NCI-H2107 (cell line): ENCODE measurements at regions not wholly inside any gene's neighbourhood (a gene's known extent, or its start where the extent isn't known, plus 50 kb on each side); places are given as distances from the start of the nearest gene placed in this dataset.

Experiments
- DNase-seq: peaks from one replicate; lab custom pipeline; 2025; lab: John Stamatoyannopoulos, UW

DNA sequence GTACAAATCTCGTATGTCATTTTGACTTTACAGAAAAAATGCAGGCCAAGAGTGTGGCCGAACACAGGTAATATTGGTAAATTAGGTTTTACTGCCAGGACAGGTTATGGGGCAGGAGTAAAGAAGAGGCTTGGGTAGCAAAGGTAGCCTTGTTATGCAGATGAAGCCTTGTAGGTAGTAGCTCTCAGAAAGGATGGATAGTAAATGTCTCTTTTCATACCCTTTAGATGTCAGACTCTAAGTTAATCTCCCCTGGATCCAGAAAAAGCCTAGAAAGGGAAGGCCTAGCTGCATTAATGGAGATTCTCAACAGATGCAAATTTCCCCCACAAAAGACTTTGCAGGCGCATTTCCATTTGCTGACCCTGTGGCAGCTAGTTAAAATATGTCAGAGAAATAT lies 1445.1 kb upstream of the CADM2 start:
- DNase-seq, result no peak

DNA sequence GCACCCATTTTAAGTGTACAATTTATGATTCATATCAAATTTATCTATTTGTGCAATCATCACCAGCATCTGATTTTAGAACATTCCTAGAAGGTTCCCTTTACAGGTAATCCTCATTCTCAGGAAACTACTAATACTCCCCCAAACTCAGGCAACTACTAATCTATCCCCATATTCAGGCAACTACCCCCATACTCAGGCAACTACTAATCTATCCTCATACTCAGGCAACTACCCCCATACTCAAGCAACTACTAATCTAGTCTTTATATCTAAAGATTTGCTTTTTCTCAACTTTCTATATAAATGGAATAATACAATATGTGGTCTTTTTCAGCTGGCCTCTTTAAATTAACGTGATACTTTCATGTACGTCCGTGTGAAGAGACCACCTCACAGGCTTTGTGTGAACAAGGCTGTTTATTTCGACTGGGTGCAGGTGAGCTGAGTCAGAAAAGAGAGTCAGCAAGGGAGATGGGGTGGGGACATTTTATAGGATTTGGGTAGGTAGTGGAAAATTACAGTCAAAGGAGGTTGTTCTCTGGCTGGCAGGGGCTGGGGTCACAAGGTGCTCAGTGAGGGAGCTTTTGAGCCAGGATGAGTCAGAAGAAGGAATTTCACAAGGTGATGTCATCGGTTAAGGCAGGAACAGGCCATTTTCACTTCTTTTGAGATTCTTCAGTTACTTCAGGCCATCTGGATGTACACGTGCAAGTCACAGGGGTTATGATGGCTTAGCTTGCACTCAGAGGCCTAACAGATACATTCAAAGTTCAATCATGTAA lies 1444.5 kb upstream of the CADM2 start:
- no peak for DNase-seq

DNA sequence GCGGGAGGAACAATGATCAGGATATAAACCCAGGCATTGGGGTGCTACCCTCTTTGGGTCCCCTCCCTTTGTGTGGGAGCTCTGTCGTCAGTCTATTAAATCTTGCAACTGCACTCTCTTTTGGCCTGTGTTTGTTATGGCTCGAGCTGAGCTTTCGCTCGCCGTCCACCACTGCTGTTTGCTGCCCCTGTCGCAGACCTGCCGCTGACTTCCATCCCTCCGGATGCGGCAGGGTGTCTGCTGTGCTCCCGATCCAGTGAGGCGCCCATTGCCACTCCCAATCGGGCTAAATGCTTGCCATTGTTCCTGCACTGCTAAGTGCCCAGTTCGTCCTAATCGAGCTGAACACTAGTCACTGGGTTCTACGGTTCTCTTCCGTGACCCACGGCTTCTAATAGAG lies 1443.7 kb upstream of the CADM2 start:
- DNase-seq, result no peak

DNA sequence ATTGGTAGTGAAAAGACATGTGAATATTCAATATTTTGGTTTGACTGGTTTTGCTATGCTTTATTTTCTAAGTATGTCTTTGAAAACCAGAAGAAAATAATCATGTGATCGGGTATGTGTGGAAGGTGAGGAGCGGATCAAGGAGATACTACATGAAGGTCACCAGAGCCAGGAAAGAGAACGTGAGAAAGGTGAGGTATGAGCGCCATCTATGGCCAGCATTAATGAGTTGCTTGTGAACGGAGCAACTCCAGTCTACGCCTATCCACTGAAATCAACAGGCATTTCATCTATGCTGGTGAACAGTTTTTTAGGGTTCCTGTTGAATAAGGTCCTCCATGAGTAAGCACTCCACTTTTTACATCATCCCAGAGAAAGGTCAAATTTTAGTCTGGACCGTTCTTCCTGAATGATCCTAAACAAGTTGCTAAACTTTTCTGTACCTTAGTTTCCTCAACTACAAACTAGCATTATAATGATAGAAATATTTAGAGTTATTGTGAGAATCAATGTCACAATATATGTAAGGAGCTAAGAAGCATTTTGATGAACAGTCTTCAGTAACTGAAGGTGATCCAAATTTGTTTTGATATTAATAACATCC lies 1435.2 kb upstream of the CADM2 start:
- peak; percentile 34 for DNase-seq

GRCh38 chr3:83524901-83525300 lies 1433.9 kb upstream of the CADM2 start:
- no peak for DNase-seq

- DNase-seq, result no peak
These were observed 1399.7 kb upstream of the CADM2 start for GRCh38 chr3:83559082-83559481.

DNA sequence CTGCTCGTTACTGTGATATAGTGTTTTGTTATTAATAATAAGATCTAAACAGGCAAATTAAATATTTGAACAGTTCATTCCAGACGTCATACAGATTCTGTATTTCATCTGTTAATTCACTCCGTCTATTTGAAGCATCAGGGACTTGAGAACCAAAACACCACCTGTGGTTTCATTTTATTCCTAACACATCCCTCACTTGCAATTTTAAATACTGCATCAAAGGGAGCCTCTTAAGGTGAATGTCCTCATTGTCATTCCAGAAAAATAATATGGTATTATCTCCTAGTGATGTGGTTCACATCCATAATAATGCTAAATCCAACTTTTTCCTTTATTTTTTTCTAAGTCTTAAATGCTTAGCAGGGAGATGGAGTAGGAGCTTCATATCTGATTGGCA lies 1390.9 kb upstream of the CADM2 start:
- peak; percentile 14 for DNase-seq

GRCh38 chr3:83581546-83581945 lies 1377.2 kb upstream of the CADM2 start:
- no peak for DNase-seq

DNA sequence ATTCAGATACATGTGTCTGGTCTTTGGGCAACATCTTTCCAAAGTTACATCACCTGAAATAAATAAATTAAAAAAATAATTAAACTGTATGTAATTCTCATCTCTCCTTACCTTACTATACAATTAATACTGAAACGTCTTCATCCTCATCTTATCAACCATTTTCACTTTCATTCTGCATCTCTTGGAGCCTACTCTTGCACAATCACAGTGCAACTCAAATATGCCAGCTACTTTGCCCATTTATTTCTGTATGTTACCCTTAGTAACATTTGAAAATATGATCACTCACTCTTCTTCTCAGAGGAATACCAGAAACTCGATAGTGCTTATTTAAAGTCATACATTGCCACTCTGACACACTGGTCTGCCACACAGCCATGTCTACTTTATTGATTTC lies 1357.1 kb upstream of the CADM2 start:
- no peak for DNase-seq

DNA sequence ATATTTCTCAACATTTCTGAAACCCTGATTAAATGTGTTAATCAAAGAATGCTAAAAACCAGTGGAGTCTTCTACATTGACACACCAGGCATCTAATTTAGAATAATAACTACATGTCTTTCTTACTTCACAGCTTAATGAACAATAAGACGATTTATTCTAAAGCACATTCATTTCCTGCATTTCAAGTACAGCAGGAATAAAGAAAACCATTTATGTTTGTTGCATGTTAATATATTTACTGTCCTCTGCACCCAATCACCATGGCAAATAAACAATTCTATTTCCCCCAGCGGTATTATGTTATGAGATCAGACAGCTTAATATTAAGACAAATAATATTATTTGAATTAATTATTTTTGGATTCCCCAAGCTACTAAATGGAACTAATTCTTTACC lies 1336.3 kb upstream of the CADM2 start:
- no peak for DNase-seq

- DNase-seq, result no peak
These were observed 1333.5 kb upstream of the CADM2 start for GRCh38 chr3:83625261-83625660.

GRCh38 chr3:83628471-83628870 lies 1330.3 kb upstream of the CADM2 start:
- DNase-seq, result no peak

- DNase-seq, result no peak
These were observed 1326.3 kb upstream of the CADM2 start for GRCh38 chr3:83632526-83632925.

DNA sequence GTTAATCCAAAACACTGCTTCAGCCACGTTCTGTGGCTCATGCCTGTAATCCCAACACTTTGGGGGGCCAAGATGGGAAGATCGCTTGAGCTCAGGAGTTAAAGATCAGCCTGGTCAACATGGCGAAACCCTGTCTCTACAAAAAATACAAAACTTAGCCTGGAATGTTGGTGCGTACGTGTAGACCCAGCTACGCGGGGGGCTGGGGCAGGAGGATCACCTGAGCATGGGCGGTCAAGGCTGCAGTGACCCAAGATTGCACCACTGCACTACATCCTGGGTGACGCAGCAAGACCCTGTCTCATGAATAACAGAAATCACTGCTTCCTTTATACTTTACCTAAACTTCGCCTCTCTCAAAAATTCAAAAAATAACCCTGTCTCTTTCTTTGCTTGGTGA lies 1325.0 kb upstream of the CADM2 start:
- no peak for DNase-seq

- no peak for DNase-seq
These were observed 1309.1 kb upstream of the CADM2 start for GRCh38 chr3:83649692-83650091.

DNA sequence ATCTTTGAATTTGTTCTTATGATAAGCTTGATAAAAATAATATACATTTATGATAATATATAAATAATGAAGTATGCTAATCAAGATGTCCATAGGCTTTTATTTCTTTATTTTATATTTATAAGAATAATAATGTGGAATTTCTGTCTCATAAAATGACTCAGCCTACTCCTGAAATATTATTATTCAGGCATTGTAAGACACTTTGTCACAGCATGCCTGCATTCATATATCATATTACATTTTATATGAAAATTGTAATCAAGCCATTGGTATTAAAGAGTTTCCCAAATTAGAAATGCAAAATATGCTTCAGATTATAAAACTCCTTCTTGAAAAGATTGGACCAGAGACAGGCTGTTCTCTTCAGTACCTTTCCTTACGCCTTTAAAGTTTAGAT lies 1303.7 kb upstream of the CADM2 start:
- DNase-seq, result no peak

DNA sequence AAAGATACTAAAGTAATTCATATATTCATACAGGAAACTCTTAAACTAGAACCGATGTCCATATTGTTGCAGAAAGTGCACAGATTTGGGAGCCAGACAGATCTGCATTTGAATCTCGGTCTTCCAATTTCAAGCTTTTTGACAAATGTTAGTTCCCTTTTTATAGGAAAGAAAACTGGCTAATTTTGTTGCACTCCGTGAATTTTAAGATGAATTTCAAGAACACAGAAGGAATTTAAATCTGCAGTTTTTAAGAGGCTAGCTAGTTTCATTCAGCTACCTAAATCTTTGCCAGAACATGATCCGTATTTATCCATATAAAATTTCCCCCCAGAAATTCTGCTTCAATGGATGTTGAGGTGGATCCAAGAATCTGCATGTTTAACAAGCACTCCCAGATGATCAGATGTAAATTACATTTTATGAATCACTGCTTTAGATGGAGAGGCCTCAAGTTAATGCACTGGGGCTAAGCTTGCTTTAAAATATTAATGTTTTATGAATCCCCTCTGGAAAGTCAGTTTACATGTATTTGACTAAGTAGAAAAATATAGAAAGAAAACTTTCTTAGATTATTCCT lies 1296.3 kb upstream of the CADM2 start:
- DNase-seq, result no peak

DNA sequence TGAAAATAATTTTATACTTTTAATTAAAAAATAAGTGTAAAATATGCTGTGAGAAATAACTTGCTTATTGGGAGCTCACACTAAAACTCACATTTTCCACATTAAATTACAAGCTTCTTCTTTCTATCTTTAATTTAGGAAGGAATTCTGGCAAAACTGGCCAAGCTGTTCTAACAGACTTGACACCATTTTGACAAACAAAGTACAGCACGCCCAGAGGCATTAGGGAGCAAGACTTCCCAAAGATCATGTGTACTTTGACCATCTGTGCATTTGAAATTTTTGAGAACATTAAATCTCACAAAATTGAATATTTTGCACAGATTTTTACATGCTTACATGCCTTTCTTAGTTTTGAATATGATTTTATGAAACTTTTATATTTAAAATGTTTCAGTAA lies 1288.4 kb upstream of the CADM2 start:
- no peak for DNase-seq

DNA sequence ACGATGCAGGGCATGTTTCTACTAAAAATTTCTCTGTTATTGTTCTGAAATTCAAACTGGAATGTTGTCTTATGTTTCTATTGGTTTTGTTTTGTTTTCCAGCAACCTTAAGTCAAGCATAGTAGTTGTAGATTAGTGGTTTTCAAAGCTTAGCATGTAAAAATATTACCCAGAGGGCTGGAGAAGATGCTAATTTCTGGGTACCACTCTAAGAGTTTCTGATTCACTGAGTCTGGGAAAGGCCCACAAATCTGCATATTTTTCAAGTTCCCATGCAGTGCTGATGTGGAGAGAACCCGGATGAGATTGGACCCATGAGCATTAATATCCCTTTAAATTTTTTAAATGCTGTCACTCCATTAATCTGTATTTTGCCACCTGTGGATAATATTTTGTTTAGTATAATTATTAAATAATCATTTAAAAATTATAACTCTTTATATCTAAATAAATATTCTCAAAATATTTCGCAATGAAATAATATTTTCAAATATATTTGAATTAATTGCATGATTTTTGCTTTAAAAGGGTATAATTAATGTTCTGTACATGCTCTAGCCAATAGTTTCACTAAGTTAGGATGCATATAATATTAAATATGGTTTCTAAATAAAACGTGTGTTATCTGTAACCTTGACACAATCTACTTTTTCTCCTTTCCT lies 1274.7 kb upstream of the CADM2 start:
- no peak for DNase-seq

GRCh38 chr3:83706669-83707068 lies 1252.1 kb upstream of the CADM2 start:
- DNase-seq, result no peak

DNA sequence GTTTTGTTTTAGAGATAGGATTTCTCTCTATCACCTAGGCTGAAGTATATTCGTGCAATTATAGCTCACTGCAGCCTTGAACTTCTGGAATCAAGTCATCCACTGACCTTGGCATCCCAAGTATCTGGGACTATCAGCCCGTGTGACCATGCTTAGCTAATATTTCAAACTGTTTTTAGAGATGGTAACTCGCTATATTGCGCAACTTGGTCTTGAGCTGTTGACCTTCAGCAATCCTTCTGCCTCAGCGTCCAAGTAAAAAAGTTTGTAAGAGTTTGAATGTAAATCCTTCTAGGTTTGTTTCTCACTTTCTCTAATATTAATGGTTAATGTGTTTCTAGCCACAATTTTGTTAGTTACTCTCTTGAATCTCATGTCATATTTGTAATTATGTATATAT lies 1243.5 kb upstream of the CADM2 start:
- DNase-seq, result no peak

GRCh38 chr3:83729576-83729975 lies 1229.2 kb upstream of the CADM2 start:
- no peak for DNase-seq

GRCh38 chr3:83734656-83735055 lies 1224.1 kb upstream of the CADM2 start:
- DNase-seq, result no peak
